K562 (cell line): ENCODE measurements at regions not wholly inside any gene's neighbourhood (a gene's known extent, or its start where the extent isn't known, plus 50 kb on each side); places are given as distances from the start of the nearest gene placed in this dataset.

Experiments
- ATAC-seq: fragments of 200-7000 bp; cut with Tn5 transposase; 3 replicates; pipeline ENCODE4 v1.9.1; 2020; ENCODE audit warnings: moderate library complexity
- BruUV-seq: library from RNA; stranded (reverse); fragments of 400-500 nt; replicated peaks from 2 replicates; lab custom pipeline; 2021; lab: Mats Ljungman, UMichigan
- CTCF ChIA-PET: fragments of 300-600 bp; formaldehyde crosslinking; extraction: SDS; loops from one replicate; lab custom pipeline; 2021; ENCODE audit warnings: low intra/inter-chr PET ratio; lab: Yijun Ruan, JAX
- POLR2A ChIA-PET: fragments of 300-600, 350-650 bp; sonication (Branson Sonifier 250); formaldehyde crosslinking; extraction: SDS; loops from one replicate; lab custom pipeline; 2021; ENCODE audit warnings: antibody characterized with exemption, inconsistent platforms; lab: Yijun Ruan, JAX
- DNase-seq, 4 experiments: peaks; one replicate each; pipeline versions ENCODE4 v3.0.0 to v3.0.0-alpha.2; 2011 to 2018; ENCODE audit warnings: low spot score in 3 of 4, mixed read lengths in 3 of 4; ENCODE audit errors: extremely low read depth in 1 of 4
- FAIRE-seq: peaks from 2 replicates; lab custom pipeline; 2011; peaks lifted over from hg19 to GRCh38; lab: Jason Lieb, UNC
- H2AFZ ChIP-seq: 2 replicates; pipeline ENCODE4 v1.6.0; 2011; ENCODE audit warnings: low read depth, low read length, control low read depth, inconsistent platforms
- H3K27ac ChIP-seq: fragments of 200-600 bp; 3 replicates; pipeline ENCODE4 v1.8.0; 2011; ENCODE audit warnings: low read depth, mild to moderate bottlenecking, control low read depth, inconsistent platforms, low read length, moderate library complexity, mixed read lengths; ENCODE audit errors: extremely low read depth
- H3K27me3 ChIP-seq, 2 experiments: fragments of 300-600 bp in 1 of 2; 2 replicates in 1 of 2; 3 replicates in 1 of 2; pipeline versions ENCODE4 v1.6.0 to v1.8.0; 2011; ENCODE audit warnings: inconsistent platforms in 2 of 2, low read length in 2 of 2, mild to moderate bottlenecking in 1 of 2, mixed read lengths in 1 of 2, moderate library complexity in 1 of 2; ENCODE audit not compliant: control insufficient read depth in 2 of 2, insufficient read depth in 2 of 2
- H3K36me3 ChIP-seq: fragments of 300-600 bp; 3 replicates; pipeline ENCODE4 v1.8.0; 2011; ENCODE audit warnings: mild to moderate bottlenecking, low read length, inconsistent platforms; ENCODE audit not compliant: control insufficient read depth, insufficient read depth
- H3K4me1 ChIP-seq, 2 experiments: fragments of 200-600 bp in 1 of 2; replicated peaks in 1 of 2; 2 replicates in 1 of 2; 3 replicates in 1 of 2; pipeline versions ENCODE4 v1.5.1 to v1.8.0; 2011; ENCODE audit warnings: inconsistent platforms in 2 of 2, low read length in 2 of 2, mild to moderate bottlenecking in 1 of 2, mixed read lengths in 1 of 2, moderate library complexity in 1 of 2; ENCODE audit not compliant: control insufficient read depth in 2 of 2, insufficient read depth in 2 of 2
- H3K4me2 ChIP-seq: 2 replicates; pipeline ENCODE4 v1.6.1; 2011; ENCODE audit warnings: low read length, control low read depth, inconsistent platforms, mixed read lengths; ENCODE audit not compliant: insufficient read depth
- H3K4me3 ChIP-seq: fragments of 200-600 bp; sonication (generic), shearing (Covaris generic); 2 replicates; pipeline ENCODE4 v1.5.1; 2016; ENCODE audit warnings: control low read depth, inconsistent platforms
- H3K79me2 ChIP-seq: fragments of 200-600 bp; 3 replicates; pipeline ENCODE4 v1.8.0; 2011; ENCODE audit warnings: low read length, inconsistent platforms; ENCODE audit not compliant: control insufficient read depth, insufficient read depth
- H3K9ac ChIP-seq, 2 experiments: 2 replicates each; pipeline versions ENCODE4 v1.6.0 to v1.6.1; 2011; ENCODE audit warnings: low read depth in 2 of 2, low read length in 2 of 2, control low read depth in 1 of 2, inconsistent platforms in 1 of 2, mild to moderate bottlenecking in 1 of 2, mixed read lengths in 1 of 2; ENCODE audit not compliant: insufficient read depth in 1 of 2
- H3K9me1 ChIP-seq: one replicate; pipeline ENCODE4 v1.6.0; 2011; ENCODE audit warnings: inconsistent platforms, mild to moderate bottlenecking, low read length, moderate library complexity; ENCODE audit not compliant: control insufficient read depth, insufficient read depth
- H3K9me3 ChIP-seq: replicated peaks from 2 replicates; pipeline ENCODE4 v1.5.1; 2011; ENCODE audit warnings: low read depth, low read length, inconsistent platforms; ENCODE audit not compliant: control insufficient read depth, insufficient read depth
- H4K20me1 ChIP-seq: replicated peaks from 2 replicates; pipeline ENCODE4 v1.6.1; 2011; ENCODE audit warnings: low read length, inconsistent platforms, mixed read lengths; ENCODE audit not compliant: control insufficient read depth, insufficient read depth
- ARNT ChIP-seq, 2 experiments: fragments of 450-650 bp; IDR thresholded peaks; 2 replicates each; pipeline ENCODE4 v1.6.1; 2016; ENCODE audit warnings: mild to moderate bottlenecking in 1 of 2
- ASH1L ChIP-seq: fragments of 450-650 bp; IDR thresholded peaks from 2 replicates; pipeline ENCODE4 v1.6.1; 2018; ENCODE audit warnings: borderline replicate concordance, mild to moderate bottlenecking, low read depth; ENCODE audit not compliant: partially characterized antibody
- ETV5 ChIP-seq: sonication (generic); formaldehyde crosslinking; IDR thresholded peaks from 2 replicates; pipeline ENCODE4 v1.4.0; 2020; ENCODE audit warnings: low read depth, mild to moderate bottlenecking, missing genetic modification reagents
- GTF2B ChIP-seq: IDR thresholded peaks from 2 replicates; pipeline ENCODE4 v1.6.1; 2011; ENCODE audit not compliant: insufficient read length; ENCODE audit errors: extremely low read depth
- HLTF ChIP-seq: fragments of 450-650 bp; IDR thresholded peaks from 2 replicates; pipeline ENCODE4 v1.6.1; 2016
- IFI16 ChIP-seq: fragments of 250-450 bp; sonication (Bioruptor Pico); IDR thresholded peaks from 2 replicates; pipeline ENCODE4 v2.1.2; 2022; ENCODE audit warnings: mild to moderate bottlenecking, inconsistent platforms
- KAT2B ChIP-seq: IDR thresholded peaks from one replicate; pipeline ENCODE4 v1.6.1; 2012; ENCODE audit warnings: low read depth, mild to moderate bottlenecking, control low read depth, inconsistent platforms, low read length, moderate library complexity
- MXI1 ChIP-seq: IDR thresholded peaks from 2 replicates; pipeline ENCODE4 v1.6.1; 2011; ENCODE audit warnings: low read depth, mild to moderate bottlenecking, improper control_type of control experiment, low read length
- NCOA1 ChIP-seq: fragments of 450-650 bp; IDR thresholded peaks from 2 replicates; pipeline ENCODE4 v1.6.1; 2016; ENCODE audit warnings: low read depth
- NFXL1 ChIP-seq: fragments of 450-650 bp; formaldehyde crosslinking; IDR thresholded peaks from 2 replicates; pipeline ENCODE4 v1.4.0; 2021; ENCODE audit warnings: mild to moderate bottlenecking
- RAD51 ChIP-seq: fragments of 450-650 bp; IDR thresholded peaks from 2 replicates; pipeline ENCODE4 v1.7.1; 2016; ENCODE audit warnings: low read depth, mild to moderate bottlenecking, borderline replicate concordance
- RNF2 ChIP-seq: sonication (generic); IDR thresholded peaks from 2 replicates; pipeline ENCODE4 v1.6.1; 2016
- SAP30 ChIP-seq: fragments of 200-600 bp; sonication (generic); IDR thresholded peaks from 2 replicates; pipeline ENCODE4 v1.6.1; 2012; ENCODE audit warnings: borderline replicate concordance, low read depth, mild to moderate bottlenecking, moderate library complexity, low read length, control low read depth, inconsistent platforms; ENCODE audit not compliant: insufficient read depth, poor library complexity, severe bottlenecking
- TBL1XR1 ChIP-seq, 2 experiments: IDR thresholded peaks; 2 replicates each; pipeline ENCODE4 v1.6.1; 2012; ENCODE audit warnings: improper control_type of control experiment in 2 of 2, low read length in 2 of 2, mild to moderate bottlenecking in 1 of 2
- ZNF586 ChIP-seq: fragments of 450-650 bp; formaldehyde crosslinking; conservative IDR thresholded peaks from 2 replicates; pipeline ENCODE4 v1.4.0; 2020; ENCODE audit warnings: mild to moderate bottlenecking, moderate library complexity
- ZNF695 ChIP-seq: fragments of 450-650 bp; formaldehyde crosslinking; IDR thresholded peaks from 2 replicates; pipeline ENCODE4 v1.4.0; 2020; ENCODE audit warnings: mild to moderate bottlenecking, moderate library complexity
- in situ Hi-C: fragments of 300-500 bp; cut with MboI; formaldehyde crosslinking; loops from 4 replicates; pipeline ENCODE4 v1.15.0; 2018; ENCODE audit warnings: inconsistent platforms, mixed read lengths
- intact Hi-C: fragments of 100-400 bp; cut with micrococcal nuclease; formaldehyde crosslinking; loops from 2 replicates; pipeline ENCODE4 v1.14.2; 2022
- TF ChIP-seq, protein P1 (sequence below): fragments of 250-450 bp; sonication (Bioruptor Pico); IDR thresholded peaks from 2 replicates; pipeline ENCODE4 v1.4.0; 2020

- POLR2A ChIA-PET: interaction anchor here (1.2 kb wide), 1 partner anchor 61 kb away, joined by 4 read pairs; no protein-coding TSS in a partner anchor
- no peaks in the 10 kb centered on the region for H3K9me1 ChIP-seq
- FAIRE-seq (no peak), DNase-seq (no peak), ATAC-seq (no peak)
- no peak overlapping the region for H3K27ac ChIP-seq
- intact Hi-C loops (no loop called here), in situ Hi-C loops (no loop called here)
- no peaks in the 10 kb centered on the region for H4K20me1 ChIP-seq
- H3K4me3 ChIP-seq: no peak overlapping the region
- no peak overlapping the region for H2AFZ ChIP-seq
- H3K36me3 ChIP-seq: no peaks in the 10 kb centered on the region
- H3K4me2 ChIP-seq: no peak overlapping the region
- TF ChIP-seq ARNT (IDR thresholded peaks at IDR 0.05) (no peak), RAD51 (no peak), TBL1XR1 (IDR thresholded peaks at IDR 0.05; ENCODE audit: low read length in 2 of 2) (no peak), NFXL1 (CRISPR knock-in tag) (no peak), IFI16 (CRISPR knock-in tag) (no peak), NCOA1 (no peak), RNF2 (no peak), MXI1 (no peak), ASH1L (no peak), SAP30 (no peak), GTF2B (no peak), KAT2B (no peak), ETV5 (CRISPR knock-in tag) (no peak), ZNF586 (CRISPR knock-in tag) (no peak), HLTF (no peak), ZNF695 (CRISPR knock-in tag) (no peak)
- TF ChIP-seq, protein P1, sequence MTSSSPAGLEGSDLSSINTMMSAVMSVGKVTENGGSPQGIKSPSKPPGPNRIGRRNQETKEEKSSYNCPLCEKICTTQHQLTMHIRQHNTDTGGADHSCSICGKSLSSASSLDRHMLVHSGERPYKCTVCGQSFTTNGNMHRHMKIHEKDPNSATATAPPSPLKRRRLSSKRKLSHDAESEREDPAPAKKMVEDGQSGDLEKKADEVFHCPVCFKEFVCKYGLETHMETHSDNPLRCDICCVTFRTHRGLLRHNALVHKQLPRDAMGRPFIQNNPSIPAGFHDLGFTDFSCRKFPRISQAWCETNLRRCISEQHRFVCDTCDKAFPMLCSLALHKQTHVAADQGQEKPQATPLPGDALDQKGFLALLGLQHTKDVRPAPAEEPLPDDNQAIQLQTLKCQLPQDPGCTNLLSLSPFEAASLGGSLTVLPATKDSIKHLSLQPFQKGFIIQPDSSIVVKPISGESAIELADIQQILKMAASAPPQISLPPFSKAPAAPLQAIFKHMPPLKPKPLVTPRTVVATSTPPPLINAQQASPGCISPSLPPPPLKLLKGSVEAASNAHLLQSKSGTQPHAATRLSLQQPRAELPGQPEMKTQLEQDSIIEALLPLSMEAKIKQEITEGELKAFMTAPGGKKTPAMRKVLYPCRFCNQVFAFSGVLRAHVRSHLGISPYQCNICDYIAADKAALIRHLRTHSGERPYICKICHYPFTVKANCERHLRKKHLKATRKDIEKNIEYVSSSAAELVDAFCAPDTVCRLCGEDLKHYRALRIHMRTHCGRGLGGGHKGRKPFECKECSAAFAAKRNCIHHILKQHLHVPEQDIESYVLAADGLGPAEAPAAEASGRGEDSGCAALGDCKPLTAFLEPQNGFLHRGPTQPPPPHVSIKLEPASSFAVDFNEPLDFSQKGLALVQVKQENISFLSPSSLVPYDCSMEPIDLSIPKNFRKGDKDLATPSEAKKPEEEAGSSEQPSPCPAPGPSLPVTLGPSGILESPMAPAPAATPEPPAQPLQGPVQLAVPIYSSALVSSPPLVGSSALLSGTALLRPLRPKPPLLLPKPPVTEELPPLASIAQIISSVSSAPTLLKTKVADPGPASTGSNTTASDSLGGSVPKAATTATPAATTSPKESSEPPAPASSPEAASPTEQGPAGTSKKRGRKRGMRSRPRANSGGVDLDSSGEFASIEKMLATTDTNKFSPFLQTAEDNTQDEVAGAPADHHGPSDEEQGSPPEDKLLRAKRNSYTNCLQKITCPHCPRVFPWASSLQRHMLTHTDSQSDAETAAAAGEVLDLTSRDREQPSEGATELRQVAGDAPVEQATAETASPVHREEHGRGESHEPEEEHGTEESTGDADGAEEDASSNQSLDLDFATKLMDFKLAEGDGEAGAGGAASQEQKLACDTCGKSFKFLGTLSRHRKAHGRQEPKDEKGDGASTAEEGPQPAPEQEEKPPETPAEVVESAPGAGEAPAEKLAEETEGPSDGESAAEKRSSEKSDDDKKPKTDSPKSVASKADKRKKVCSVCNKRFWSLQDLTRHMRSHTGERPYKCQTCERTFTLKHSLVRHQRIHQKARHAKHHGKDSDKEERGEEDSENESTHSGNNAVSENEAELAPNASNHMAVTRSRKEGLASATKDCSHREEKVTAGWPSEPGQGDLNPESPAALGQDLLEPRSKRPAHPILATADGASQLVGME: no peak
- H3K9ac ChIP-seq: no peak overlapping the region
- no TSS peak for BruUV-seq
- no peaks in the 10 kb centered on the region for H3K27me3 ChIP-seq
- no peaks in the 10 kb centered on the region for H3K4me1 ChIP-seq
- CTCF ChIA-PET: no interaction called here
- H3K79me2 ChIP-seq: no peaks in the 10 kb centered on the region
- H3K9me3 ChIP-seq: no peaks in the 10 kb centered on the region
These were observed 184.0 kb downstream of the RPS12 start for GRCh38 chr6:132998418-132998817.
